ENCODE measurements at regions not wholly inside any gene's neighbourhood (a gene's known extent, or its start where the extent isn't known, plus 50 kb on each side); places are given as distances from the start of the nearest gene placed in this dataset.

DNA sequence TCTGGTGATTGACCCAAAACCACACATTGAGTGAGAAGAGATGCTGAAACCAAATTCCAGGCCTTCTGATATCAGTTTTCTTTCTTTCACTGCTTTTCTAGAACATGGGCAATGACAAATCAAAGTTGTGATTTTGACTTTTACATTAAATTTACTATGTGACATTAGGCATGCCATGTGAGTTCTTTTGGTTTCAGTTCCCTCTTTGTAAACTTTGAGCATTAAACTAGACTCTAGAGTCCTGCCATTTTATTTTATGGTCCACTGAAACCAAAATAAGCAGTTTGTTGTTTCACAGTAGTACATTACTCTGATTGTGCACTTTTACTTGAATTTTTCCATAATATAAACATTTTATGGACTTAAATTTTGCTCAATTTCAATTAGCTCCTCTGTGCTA is 381.1 kb upstream of the SEMA3D start:
- DNase-seq (ENCODE audit: low read depth), result no peak
- no peak overlapping the region for H3K4me3 ChIP-seq (ENCODE audit: low read depth, low read length)
- TF ChIP-seq, protein P1, sequence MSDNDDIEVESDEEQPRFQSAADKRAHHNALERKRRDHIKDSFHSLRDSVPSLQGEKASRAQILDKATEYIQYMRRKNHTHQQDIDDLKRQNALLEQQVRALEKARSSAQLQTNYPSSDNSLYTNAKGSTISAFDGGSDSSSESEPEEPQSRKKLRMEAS (IDR thresholded peaks at IDR 0.05; ENCODE audit: low read depth, low read length), result no peak
- TF ChIP-seq MYC (IDR thresholded peaks at IDR 0.05; ENCODE audit: low read depth, low read length) (no peak), POLR2A (IDR thresholded peaks at IDR 0.05; ENCODE audit: extremely low read depth, insufficient read length) (no peak)
- TF ChIP-seq, protein P2, sequence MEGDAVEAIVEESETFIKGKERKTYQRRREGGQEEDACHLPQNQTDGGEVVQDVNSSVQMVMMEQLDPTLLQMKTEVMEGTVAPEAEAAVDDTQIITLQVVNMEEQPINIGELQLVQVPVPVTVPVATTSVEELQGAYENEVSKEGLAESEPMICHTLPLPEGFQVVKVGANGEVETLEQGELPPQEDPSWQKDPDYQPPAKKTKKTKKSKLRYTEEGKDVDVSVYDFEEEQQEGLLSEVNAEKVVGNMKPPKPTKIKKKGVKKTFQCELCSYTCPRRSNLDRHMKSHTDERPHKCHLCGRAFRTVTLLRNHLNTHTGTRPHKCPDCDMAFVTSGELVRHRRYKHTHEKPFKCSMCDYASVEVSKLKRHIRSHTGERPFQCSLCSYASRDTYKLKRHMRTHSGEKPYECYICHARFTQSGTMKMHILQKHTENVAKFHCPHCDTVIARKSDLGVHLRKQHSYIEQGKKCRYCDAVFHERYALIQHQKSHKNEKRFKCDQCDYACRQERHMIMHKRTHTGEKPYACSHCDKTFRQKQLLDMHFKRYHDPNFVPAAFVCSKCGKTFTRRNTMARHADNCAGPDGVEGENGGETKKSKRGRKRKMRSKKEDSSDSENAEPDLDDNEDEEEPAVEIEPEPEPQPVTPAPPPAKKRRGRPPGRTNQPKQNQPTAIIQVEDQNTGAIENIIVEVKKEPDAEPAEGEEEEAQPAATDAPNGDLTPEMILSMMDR (IDR thresholded peaks at IDR 0.05; ENCODE audit: low read depth, low read length), result no peak

DNA sequence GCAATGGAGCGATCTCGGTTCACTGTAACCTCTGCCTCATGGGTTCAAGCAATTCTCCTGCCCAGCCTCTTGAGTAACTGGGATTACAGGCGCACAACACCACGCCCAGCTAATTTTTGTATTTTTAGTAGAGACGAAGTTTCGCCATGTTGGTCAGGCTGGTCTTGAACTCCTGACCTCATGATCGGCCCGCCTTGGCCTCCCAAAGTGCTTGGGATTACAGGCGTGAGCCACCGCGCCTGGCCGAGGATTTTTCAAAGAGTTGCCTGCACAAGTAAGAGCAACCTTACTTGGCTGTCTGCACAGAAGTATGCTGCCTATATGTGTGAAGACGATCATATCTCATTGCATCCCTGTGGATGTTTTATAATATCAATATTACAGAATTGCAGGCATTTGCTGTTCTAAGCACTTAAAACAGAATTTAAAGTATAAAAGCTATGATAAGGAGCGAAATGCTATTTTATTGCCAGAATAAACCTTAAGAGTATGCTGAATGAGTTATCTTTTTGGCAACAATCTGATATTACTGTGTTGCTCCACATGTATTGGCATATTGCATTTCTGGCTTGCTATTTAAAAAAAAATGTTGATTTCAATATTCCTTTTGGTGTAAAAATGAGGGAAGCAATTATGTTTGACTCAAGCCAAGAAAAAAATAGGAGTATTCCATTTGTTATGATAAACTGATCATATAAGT is 379.4 kb upstream of the SEMA3D start:
- H3K4me3 ChIP-seq (ENCODE audit: low read depth, low read length), result no peak overlapping the region
- TF ChIP-seq MYC (IDR thresholded peaks at IDR 0.05; ENCODE audit: low read depth, low read length), result no peak
- TF ChIP-seq, protein P1 (IDR thresholded peaks at IDR 0.05; ENCODE audit: low read depth, low read length), result no peak
- TF ChIP-seq, protein P2 (IDR thresholded peaks at IDR 0.05; ENCODE audit: low read depth, low read length), result no peak
- no peak for TF ChIP-seq POLR2A (IDR thresholded peaks at IDR 0.05; ENCODE audit: extremely low read depth, insufficient read length)
- DNase-seq (ENCODE audit: low read depth), result no peak

DNA sequence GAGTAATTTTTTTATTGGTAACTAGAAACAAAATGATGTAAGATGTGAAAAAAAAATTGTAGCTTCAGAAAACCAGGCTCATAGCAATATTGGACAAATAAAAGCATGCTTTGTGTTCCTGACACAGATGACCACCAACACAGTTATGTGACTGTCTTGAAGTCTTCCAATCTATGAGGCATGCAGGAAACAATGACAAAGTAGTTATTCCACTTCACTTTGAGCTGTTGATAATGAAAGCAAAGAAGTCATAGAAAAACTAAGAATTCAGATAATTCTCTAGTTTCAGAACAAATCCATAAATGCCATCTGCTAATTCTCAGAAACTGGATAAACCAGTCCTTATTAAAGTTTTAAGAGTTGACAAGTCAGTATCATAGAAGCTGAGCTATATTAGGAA is 378.4 kb upstream of the SEMA3D start:
- no peak for TF ChIP-seq POLR2A (IDR thresholded peaks at IDR 0.05; ENCODE audit: extremely low read depth, insufficient read length)
- TF ChIP-seq, protein P1 (IDR thresholded peaks at IDR 0.05; ENCODE audit: low read depth, low read length), result no peak
- TF ChIP-seq, protein P2 (IDR thresholded peaks at IDR 0.05; ENCODE audit: low read depth, low read length), result no peak
- TF ChIP-seq MYC (IDR thresholded peaks at IDR 0.05; ENCODE audit: low read depth, low read length), result no peak
- no peak for DNase-seq (ENCODE audit: low read depth)
- no peak overlapping the region for H3K4me3 ChIP-seq (ENCODE audit: low read depth, low read length)

DNA sequence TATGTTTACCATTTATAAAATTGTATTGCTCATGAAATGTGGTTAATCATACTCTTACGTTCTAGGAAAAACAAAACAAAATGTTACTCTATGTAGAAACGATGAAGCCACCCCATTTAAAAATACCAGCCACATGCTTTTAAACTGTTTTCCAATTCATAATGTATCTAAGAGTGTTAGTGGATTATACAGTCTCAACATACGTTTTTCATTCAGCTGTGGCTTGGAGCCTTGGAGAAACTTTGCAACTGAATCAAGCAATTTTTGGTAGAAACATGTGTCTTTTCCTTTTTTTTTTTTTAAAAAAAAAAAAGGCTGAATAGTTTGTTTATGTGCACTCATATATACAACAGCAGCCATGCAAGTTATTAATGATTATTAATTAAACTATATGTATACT is 378.0 kb upstream of the SEMA3D start:
- TF ChIP-seq, protein P2 (IDR thresholded peaks at IDR 0.05; ENCODE audit: low read depth, low read length), result no peak
- TF ChIP-seq, protein P1 (IDR thresholded peaks at IDR 0.05; ENCODE audit: low read depth, low read length), result no peak
- TF ChIP-seq POLR2A (IDR thresholded peaks at IDR 0.05; ENCODE audit: extremely low read depth, insufficient read length), result no peak
- TF ChIP-seq MYC (IDR thresholded peaks at IDR 0.05; ENCODE audit: low read depth, low read length), result no peak
- no peak overlapping the region for H3K4me3 ChIP-seq (ENCODE audit: low read depth, low read length)
- no peak for DNase-seq (ENCODE audit: low read depth)

DNA sequence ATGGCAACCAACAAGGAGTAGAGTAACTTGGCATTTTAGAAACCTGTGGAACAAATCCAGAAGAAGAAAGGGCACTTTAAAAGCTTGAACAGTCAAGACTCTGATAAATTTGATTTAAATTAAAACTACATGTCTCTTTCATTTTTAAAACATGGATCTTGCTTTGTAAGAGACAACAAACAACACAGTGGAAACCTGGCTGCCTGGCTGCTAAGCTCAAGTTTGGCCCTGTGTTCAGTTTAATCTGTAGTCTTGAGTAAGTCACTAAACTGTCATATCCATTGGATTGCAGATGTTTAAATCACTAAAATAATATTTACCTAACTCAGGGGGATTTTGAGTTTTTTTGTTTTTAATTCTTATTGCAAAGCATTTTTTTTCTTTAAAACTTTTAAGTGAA is 374.9 kb upstream of the SEMA3D start:
- TF ChIP-seq POLR2A (IDR thresholded peaks at IDR 0.05; ENCODE audit: extremely low read depth, insufficient read length), result no peak
- H3K4me3 ChIP-seq (ENCODE audit: low read depth, low read length), result no peak overlapping the region
- no peak for DNase-seq (ENCODE audit: low read depth)

DNA sequence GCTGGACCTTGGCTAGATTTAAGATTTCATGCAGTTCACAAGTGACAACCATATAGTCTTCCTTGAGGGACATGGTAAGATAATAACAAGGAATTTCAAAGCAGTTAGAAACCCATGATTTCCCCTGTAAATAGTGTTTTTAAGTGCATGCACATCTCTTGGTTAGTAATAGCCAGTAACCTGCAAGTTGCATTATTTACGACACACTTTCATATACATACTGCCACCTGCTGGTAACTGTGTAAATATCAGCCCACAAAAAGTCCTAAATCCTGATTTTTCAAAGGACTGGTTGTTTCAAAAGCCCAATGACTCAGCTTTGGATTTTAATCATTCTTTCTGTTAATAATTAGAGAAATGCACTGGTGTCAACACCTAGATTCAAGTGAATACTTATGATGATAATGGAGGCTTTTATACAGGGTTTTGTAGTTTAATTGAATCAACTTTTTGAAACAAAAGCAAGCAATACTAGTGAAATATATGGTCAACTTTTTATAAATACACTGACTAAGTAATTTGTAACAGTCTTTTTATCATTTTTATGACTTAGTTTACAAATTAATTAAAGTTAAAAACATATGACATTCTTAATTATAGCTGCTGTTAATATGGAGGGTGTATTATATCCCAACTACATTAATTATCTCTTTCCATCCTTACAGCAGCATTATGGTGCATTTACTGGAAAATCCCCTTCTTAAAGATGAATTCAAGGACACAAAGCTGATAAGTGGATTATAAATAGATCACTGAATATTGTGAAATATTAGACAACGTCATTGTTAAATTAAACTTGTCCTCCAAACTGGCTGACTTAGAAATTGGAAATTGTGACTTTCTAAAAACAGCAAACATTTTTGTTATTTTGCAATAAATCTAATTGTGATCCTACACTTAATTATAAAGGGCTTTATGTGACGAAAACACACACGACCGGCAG is 367.7 kb upstream of the SEMA3D start:
- TF ChIP-seq, protein P1 (IDR thresholded peaks at IDR 0.05; ENCODE audit: low read depth, low read length), result 0 out of 2 replicates have a peak, but pooled peaks have one; percentile 11
- TF ChIP-seq MYC (IDR thresholded peaks at IDR 0.05; ENCODE audit: low read depth, low read length) (no peak), POLR2A (IDR thresholded peaks at IDR 0.05; ENCODE audit: extremely low read depth, insufficient read length) (no peak)
- TF ChIP-seq, protein P2 (IDR thresholded peaks at IDR 0.05; ENCODE audit: low read depth, low read length), result peak; percentile 62
- H3K4me3 ChIP-seq (ENCODE audit: low read depth, low read length), result no peak overlapping the region
- DNase-seq (ENCODE audit: low read depth), result peak; percentile 70

Data from NB4 (cell line).